ENCODE measurements at regions not wholly inside any gene's neighbourhood (a gene's known extent, or its start where the extent isn't known, plus 50 kb on each side); places are given as distances from the start of the nearest gene placed in this dataset.

- DNase-seq (no peak), ATAC-seq (no peak)
- intact Hi-C loops (cut with micrococcal nuclease): no loop called here
Measured at GRCh38 chr1:90505806-90506205, 211.3 kb downstream of the BARHL2 start.

- no peak for ATAC-seq
Measured at GRCh38 chr1:90504509-90504908, 212.6 kb downstream of the BARHL2 start.

GRCh38 chr1:90502696-90503095 is 214.4 kb downstream of the BARHL2 start:
- DNase-seq (no peak), ATAC-seq (no peak)
- intact Hi-C loops (cut with micrococcal nuclease): no loop called here

More at GRCh38 chr1:90504509-90504908, 212.6 kb downstream of the BARHL2 start:
- intact Hi-C loops (cut with micrococcal nuclease): no loop called here
- DNase-seq: no peak

GRCh38 chr1:90502194-90502593 is 214.9 kb downstream of the BARHL2 start:
- ATAC-seq: no peak
- intact Hi-C loops (cut with micrococcal nuclease): no loop called here
- no peak for DNase-seq

- DNase-seq: no peak
- ATAC-seq: no peak
- intact Hi-C loops (cut with micrococcal nuclease): no loop called here
Measured at GRCh38 chr1:90501281-90501680, 215.8 kb downstream of the BARHL2 start.

GRCh38 chr1:90494748-90495282 is 222.3 kb downstream of the BARHL2 start:
- intact Hi-C loops (cut with micrococcal nuclease): no loop called here
- no peak for DNase-seq
- no peak for ATAC-seq

- ATAC-seq: no peak
- intact Hi-C loops (cut with micrococcal nuclease): no loop called here
- DNase-seq: no peak
Measured at GRCh38 chr1:90488451-90488850, 228.7 kb downstream of the BARHL2 start.

GRCh38 chr1:90486996-90487395 is 230.1 kb downstream of the BARHL2 start:
- DNase-seq (no peak), ATAC-seq (no peak)
- intact Hi-C loops (cut with micrococcal nuclease): no loop called here

- DNase-seq (no peak), ATAC-seq (no peak)
- intact Hi-C loops (cut with micrococcal nuclease): no loop called here
Measured at GRCh38 chr1:90486134-90486824, 230.8 kb downstream of the BARHL2 start.

GRCh38 chr1:90480271-90480835 is 236.7 kb downstream of the BARHL2 start:
- intact Hi-C loops (cut with micrococcal nuclease): no loop called here
- ATAC-seq (no peak), DNase-seq (no peak)

GRCh38 chr1:90476994-90477393 is 240.1 kb downstream of the BARHL2 start:
- DNase-seq (no peak), ATAC-seq (no peak)
- intact Hi-C loops (cut with micrococcal nuclease): no loop called here

- intact Hi-C loops (cut with micrococcal nuclease): no loop called here
- ATAC-seq (no peak), DNase-seq (no peak)
Measured at GRCh38 chr1:90476411-90476810, 240.7 kb downstream of the BARHL2 start.

- ATAC-seq: no peak
- intact Hi-C loops (cut with micrococcal nuclease): no loop called here
- DNase-seq: no peak
Measured at GRCh38 chr1:90475631-90476030, 241.5 kb downstream of the BARHL2 start.

- DNase-seq (no peak), ATAC-seq (no peak)
- intact Hi-C loops (cut with micrococcal nuclease): no loop called here
Measured at GRCh38 chr1:90474731-90475130, 242.4 kb downstream of the BARHL2 start.

GRCh38 chr1:90474158-90474557 is 242.9 kb downstream of the BARHL2 start:
- intact Hi-C loops (cut with micrococcal nuclease): no loop called here
- ATAC-seq: no peak
- no peak for DNase-seq

GRCh38 chr1:90472775-90473174 is 244.3 kb downstream of the BARHL2 start:
- intact Hi-C loops (cut with micrococcal nuclease): loop anchor here (2.0 kb wide), 1 partner anchor 58 kb away; no protein-coding TSS in a partner anchor
- DNase-seq: no peak
- no peak for ATAC-seq

- no peak for ATAC-seq
- intact Hi-C loops (cut with micrococcal nuclease): no loop called here
- no peak for DNase-seq
Measured at GRCh38 chr1:90459570-90459969, 257.5 kb downstream of the BARHL2 start.

GRCh38 chr1:90457985-90458384 is 259.1 kb downstream of the BARHL2 start:
- no peak for DNase-seq
- intact Hi-C loops (cut with micrococcal nuclease): no loop called here
- no peak for ATAC-seq

- ATAC-seq: no peak
- DNase-seq: no peak
- intact Hi-C loops (cut with micrococcal nuclease): no loop called here
Measured at GRCh38 chr1:90452491-90452890, 264.6 kb downstream of the BARHL2 start.

GRCh38 chr1:90443354-90443753 is 273.7 kb downstream of the BARHL2 start:
- intact Hi-C loops (cut with micrococcal nuclease): no loop called here
- DNase-seq: no peak
- ATAC-seq: no peak

GRCh38 chr1:90435351-90435750 is 281.8 kb downstream of the BARHL2 start:
- DNase-seq (no peak), ATAC-seq (no peak)
- intact Hi-C loops (cut with micrococcal nuclease): no loop called here

Data from left ventricle myocardium superior (tissue), 1 donor.